ENCODE measurements at regions not wholly inside any gene's neighbourhood (a gene's known extent, or its start where the extent isn't known, plus 50 kb on each side); places are given as distances from the start of the nearest gene placed in this dataset.
"Not testable (repeated sequence)": the region's sequence is repeated elsewhere in the genome, so short reads cannot be mapped to it uniquely, and the experiment has no call there.

- H3K4me3 ChIP-seq, result no peak overlapping the region
- H3K27ac ChIP-seq, result no peak overlapping the region
Observed at GRCh38 chr4:124423160-124423559, 289.4 kb downstream of the ANKRD50 start.

GRCh38 chr4:124426279-124426678, 286.3 kb downstream of the ANKRD50 start:
- no peak overlapping the region for H3K4me3 ChIP-seq
- H3K27ac ChIP-seq, result no peak overlapping the region

GRCh38 chr4:124427095-124427767, 285.3 kb downstream of the ANKRD50 start:
- no peak overlapping the region for H3K27ac ChIP-seq

DNA sequence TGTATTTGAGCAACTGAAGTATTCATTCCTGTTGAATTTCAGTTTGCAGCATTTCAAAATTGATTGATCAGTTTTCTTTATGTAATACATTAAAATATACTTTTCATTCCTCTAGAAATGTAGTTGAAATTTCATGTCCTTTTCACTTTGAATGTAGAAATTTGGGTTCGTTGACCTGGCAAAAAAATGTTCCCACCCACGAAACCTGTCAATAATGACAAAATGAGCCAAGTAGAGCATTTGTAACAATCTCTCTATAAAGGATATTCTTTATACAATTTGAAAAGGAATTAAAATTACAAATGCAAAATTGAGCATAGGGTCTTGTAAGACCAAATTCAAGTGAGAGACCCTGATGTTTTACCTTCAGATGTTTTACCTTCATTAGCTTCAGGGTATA, 283.9 kb downstream of the ANKRD50 start:
- H3K27ac ChIP-seq, result no peak overlapping the region
- no peak overlapping the region for H3K4me3 ChIP-seq

More at GRCh38 chr4:124427095-124427767, 285.3 kb downstream of the ANKRD50 start:
- H3K4me3 ChIP-seq, result no peak overlapping the region

GRCh38 chr4:124429746-124430250, 282.7 kb downstream of the ANKRD50 start:
- H3K4me3 ChIP-seq, result no peak overlapping the region

GRCh38 chr4:124431653-124432192, 280.8 kb downstream of the ANKRD50 start:
- H3K27ac ChIP-seq, result peak overlapping the region in 2 of 21 experiments; percentile 14 to 30
- H3K4me3 ChIP-seq, result no peak overlapping the region

More at GRCh38 chr4:124429746-124430250, 282.7 kb downstream of the ANKRD50 start:
- peak overlapping the region in 1 of 21 experiments; percentile 15 for H3K27ac ChIP-seq

DNA sequence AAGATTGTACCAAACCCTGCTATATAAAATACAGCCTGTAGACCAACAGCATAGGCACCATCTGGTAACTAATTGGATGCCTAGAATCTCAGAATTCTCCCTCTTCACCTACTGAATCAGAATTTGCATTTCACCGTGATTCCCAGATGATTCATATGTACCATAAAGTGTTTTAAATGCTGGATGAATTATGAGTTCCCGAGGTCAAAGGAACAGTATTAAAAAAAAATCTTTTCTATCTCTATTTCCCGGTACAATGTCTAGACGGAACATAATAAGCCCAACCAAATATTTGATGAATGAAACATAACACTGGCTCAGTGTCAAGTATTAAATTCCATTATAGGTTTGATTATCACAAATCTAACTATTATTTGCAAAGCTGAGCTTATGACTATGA, 280.0 kb downstream of the ANKRD50 start:
- H3K4me3 ChIP-seq, result no peak overlapping the region

GRCh38 chr4:124433044-124433443, 279.5 kb downstream of the ANKRD50 start:
- Histone ChIP-seq H3K4me3 (no peak overlapping the region), H3K27ac (peak overlapping the region in 2 of 21 experiments; percentile 31 to 33)

More for the DNA sequence above, 280.0 kb downstream of the ANKRD50 start:
- H3K27ac ChIP-seq, result peak overlapping the region in 2 of 21 experiments; percentile 30 to 33

DNA sequence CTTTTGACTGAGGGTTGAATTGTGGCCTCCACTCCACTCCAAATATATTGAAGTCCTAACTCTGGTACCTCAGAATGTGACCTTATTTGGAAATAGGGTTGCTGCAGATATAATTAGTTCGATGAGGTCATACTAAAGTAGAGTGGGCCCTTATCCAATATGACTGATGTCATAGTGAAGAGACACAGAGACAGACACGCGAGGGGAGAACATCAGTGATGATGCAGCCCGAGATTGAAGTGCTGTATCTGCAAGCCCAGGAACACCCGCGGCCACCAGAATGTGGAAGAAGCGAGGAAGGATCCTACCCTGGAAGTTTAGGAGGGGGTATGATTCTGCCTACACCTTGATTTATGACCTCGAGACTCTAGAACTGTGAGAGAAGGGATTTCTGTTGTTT, 279.0 kb downstream of the ANKRD50 start:
- Histone ChIP-seq H3K4me3 (no peak overlapping the region), H3K27ac (no peak overlapping the region)

- Histone ChIP-seq H3K27ac (peak overlapping the region in 1 of 21 experiments; percentile 60), H3K4me3 (no peak overlapping the region)
Observed at GRCh38 chr4:124435274-124435950, 277.1 kb downstream of the ANKRD50 start.

DNA sequence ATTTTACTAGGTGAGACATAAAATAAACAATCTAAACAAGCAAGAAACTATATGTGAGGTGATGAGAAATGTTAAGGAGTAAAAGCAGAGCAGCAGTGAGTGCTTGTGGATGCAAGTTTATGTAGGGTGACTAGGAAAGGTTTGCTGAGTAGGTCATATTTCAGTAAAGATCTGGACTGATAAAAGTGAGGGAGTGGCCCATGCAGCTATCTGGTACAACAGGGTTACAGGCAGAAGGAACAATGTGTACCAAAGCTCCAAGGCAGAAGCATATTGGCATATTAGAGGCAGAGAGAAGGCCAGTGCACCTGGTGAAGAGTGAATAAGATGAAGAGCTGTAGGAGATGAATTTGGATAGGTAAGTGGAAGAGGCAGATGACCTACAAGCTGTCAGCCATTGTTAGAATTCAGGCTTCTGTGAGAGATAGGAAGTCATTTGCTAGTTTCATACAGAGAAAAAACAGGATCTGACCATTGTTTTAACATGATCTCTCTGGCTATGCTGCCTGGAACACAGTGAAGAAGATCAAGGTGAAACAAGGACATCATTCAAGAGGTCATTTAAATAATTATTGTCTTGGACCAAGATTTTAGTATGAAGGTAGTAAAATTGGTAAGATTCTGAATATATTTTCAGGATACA, 274.6 kb downstream of the ANKRD50 start:
- Histone ChIP-seq H3K27ac (no peak overlapping the region), H3K4me3 (no peak overlapping the region)

DNA sequence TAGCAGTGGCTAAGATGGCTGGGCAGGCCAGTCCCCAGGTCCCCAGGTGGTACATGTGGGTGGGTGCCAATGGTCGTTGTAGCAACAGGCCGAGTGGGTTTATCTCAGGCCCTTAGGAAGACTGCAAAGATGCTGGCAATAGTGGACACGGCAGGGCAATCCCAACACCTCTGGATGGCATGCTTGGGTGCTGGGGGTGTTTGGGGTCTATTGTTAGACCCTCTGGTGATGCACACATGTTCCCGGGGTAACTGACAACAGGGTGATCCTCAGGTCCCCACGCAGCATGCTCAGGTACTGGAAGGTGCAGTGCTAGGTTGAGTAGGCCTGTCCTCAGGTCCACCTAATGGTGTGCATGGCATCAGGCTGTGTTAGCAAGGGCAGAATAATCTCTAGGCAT, 267.5 kb downstream of the ANKRD50 start:
- H3K4me3 ChIP-seq, result no peak overlapping the region
- H3K27ac ChIP-seq, result no peak overlapping the region

- Histone ChIP-seq H3K27ac (peak overlapping the region in 1 of 21 experiments; percentile 31), H3K4me3 (no peak overlapping the region)
Observed at GRCh38 chr4:124449881-124450280, 262.7 kb downstream of the ANKRD50 start.

- H3K4me3 ChIP-seq, result no peak overlapping the region
Observed at GRCh38 chr4:124450851-124451250, 261.7 kb downstream of the ANKRD50 start.

DNA sequence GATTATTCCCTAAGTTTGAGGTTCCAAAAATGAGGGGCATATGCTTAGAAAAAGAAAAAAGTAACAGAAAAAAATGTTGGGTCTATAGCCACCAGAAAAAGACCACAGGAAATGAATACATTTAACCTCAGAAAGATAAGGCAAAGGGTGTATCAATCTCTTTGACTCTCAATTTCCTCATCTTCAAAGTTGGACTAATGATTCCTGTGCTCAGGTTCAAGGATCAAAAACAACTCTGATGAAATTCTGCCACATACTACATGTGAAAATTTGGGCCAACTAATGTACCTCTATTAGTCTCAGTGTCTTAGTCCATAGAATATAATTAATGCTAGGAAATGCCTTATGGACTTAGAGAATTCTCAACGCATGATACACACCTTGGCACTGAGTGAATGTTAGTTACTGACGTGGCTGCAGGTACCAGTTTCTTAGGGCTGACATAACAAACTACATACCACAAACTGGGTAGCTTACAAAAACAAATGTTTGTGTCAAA, 257.7 kb downstream of the ANKRD50 start:
- no peak overlapping the region for H3K27ac ChIP-seq
- no peak overlapping the region for H3K4me3 ChIP-seq

More at GRCh38 chr4:124450851-124451250, 261.7 kb downstream of the ANKRD50 start:
- H3K27ac ChIP-seq, result no peak overlapping the region

DNA sequence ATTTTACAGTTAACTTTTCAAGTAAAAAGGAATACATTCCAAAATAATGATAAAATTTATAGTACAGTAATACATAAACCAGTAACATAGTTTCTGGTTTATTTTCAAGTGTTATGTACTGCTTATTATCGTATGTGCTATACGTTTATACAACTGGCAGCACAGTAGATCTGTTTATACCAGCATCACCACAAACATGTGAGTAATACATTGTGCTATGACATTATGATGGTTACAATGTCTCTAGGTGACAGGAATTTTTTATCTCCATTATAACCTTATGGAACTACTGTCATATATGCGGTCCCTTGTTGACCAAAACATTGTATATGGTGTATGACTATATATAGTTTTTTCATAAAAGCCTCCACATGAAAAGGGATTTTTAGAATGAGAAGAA, 256.9 kb downstream of the ANKRD50 start:
- no peak overlapping the region for H3K4me3 ChIP-seq
- H3K27ac ChIP-seq, result no peak overlapping the region

DNA sequence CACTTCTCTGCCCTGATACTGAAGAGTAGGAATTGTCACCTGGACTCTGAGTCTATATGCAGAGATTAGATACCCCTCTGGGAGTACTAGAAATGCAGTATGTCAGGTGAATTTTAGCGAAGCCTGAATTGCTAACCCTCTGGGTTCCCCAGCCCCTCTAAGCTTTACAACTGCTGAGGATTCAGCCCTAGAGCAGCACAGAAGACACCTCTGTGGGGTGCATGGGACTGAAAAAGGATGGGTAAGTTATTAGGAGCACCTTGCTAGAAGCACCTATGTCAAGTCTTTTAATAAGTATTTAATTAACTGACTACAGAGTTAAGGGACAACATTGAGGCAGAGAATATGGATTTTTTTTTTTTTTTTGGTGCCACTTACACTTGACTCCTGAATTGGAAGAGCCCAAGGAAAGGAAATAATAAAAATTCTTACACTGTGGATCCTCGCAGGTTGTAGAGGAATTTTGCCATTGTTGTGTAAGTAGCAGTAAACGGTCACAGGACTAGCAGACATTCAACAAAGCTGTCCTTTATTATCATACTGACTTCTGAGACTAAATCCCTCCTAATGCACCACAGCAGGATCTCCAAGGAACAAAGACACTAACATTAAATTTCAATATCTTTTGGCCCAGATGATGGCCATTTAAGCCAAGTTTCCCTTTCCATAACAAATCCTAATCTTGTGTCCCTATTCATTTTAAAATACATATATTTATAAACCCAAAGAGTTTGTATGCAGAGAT, 253.2 kb downstream of the ANKRD50 start:
- H3K4me3 ChIP-seq, result no peak overlapping the region
- peak overlapping the region in 12 of 21 experiments; percentile 3 to 63 (median 38) for H3K27ac ChIP-seq

- H3K27ac ChIP-seq, result peak overlapping the region in 12 of 21 experiments; percentile 3 to 63 (median 38)
- no peak overlapping the region for H3K4me3 ChIP-seq
Observed at GRCh38 chr4:124459941-124460310, 252.6 kb downstream of the ANKRD50 start.

- H3K27ac ChIP-seq, H3K4me3 ChIP-seq: not testable (repeated sequence)
Observed at GRCh38 chr4:124461592-124461991, 250.9 kb downstream of the ANKRD50 start.

Measured in skin epidermis (tissue), 12 donors.